ENCODE measurements at regions not wholly inside any gene's neighbourhood (a gene's known extent, or its start where the extent isn't known, plus 50 kb on each side); places are given as distances from the start of the nearest gene placed in this dataset.

DNA sequence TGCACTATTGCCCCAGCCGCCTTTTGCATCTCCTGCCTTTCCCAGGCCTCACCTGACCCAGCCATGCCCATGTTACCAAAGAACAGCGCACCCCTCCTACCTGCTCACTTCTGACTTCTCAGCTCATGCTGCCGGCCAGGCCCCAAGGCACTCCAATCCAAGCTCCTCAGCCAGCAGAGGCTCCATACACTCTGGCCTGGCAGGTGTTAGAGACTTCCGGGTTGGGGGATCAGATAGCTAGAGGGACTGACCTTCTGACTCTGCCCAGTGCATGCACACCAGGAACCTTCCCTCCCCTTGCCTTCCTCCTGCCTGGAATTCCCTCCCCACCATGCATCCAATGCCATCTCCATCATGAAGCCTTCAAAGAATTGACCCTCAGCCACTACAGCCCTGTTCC is 56.2 kb upstream of the ZMIZ1 start:
- TF ChIP-seq, protein P1, sequence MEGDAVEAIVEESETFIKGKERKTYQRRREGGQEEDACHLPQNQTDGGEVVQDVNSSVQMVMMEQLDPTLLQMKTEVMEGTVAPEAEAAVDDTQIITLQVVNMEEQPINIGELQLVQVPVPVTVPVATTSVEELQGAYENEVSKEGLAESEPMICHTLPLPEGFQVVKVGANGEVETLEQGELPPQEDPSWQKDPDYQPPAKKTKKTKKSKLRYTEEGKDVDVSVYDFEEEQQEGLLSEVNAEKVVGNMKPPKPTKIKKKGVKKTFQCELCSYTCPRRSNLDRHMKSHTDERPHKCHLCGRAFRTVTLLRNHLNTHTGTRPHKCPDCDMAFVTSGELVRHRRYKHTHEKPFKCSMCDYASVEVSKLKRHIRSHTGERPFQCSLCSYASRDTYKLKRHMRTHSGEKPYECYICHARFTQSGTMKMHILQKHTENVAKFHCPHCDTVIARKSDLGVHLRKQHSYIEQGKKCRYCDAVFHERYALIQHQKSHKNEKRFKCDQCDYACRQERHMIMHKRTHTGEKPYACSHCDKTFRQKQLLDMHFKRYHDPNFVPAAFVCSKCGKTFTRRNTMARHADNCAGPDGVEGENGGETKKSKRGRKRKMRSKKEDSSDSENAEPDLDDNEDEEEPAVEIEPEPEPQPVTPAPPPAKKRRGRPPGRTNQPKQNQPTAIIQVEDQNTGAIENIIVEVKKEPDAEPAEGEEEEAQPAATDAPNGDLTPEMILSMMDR (IDR thresholded peaks at IDR 0.05), result no peak
- no peak for TF ChIP-seq POLR2A (IDR thresholded peaks at IDR 0.05)
